ENCODE measurements at regions not wholly inside any gene's neighbourhood (a gene's known extent, or its start where the extent isn't known, plus 50 kb on each side); places are given as distances from the start of the nearest gene placed in this dataset.
"Not testable (repeated sequence)": the region's sequence is repeated elsewhere in the genome, so short reads cannot be mapped to it uniquely, and the experiment has no call there.

GRCh38 chr10:124168581-124168980, 75.2 kb upstream of the CHST15 start:
- Mint-ChIP-seq H3K36me3 (ENCODE audit: low read depth) (peaks cover 4% of the 10 kb centered on the region), H3K4me3 (ENCODE audit: unreplicated experiment) (no peak overlapping the region), H3K4me1 (ENCODE audit: low read depth) (peaks cover 9% of the 10 kb centered on the region), H3K27ac (ENCODE audit: unreplicated experiment) (no peak overlapping the region), H3K9me3 (ENCODE audit: low read depth) (peaks cover 3% of the 10 kb centered on the region), H3K27me3 (ENCODE audit: low read depth) (peaks cover 3% of the 10 kb centered on the region)
- no peak for DNase-seq (ENCODE audit: low spot score)
- TF ChIP-seq CTCF (IDR thresholded peaks at IDR 0.05) = no peak

- not testable (repeated sequence) for H3K4me3 Mint-ChIP-seq (ENCODE audit: unreplicated experiment); H3K9me3 Mint-ChIP-seq (ENCODE audit: low read depth); H3K27ac Mint-ChIP-seq (ENCODE audit: unreplicated experiment); H3K27me3 Mint-ChIP-seq (ENCODE audit: low read depth); H3K36me3 Mint-ChIP-seq (ENCODE audit: low read depth); DNase-seq (ENCODE audit: low spot score)
- peaks cover 10% of the 10 kb centered on the region for H3K4me1 Mint-ChIP-seq (ENCODE audit: low read depth)
Measured at GRCh38 chr10:124167925-124168324, 74.5 kb upstream of the CHST15 start.

- no peak overlapping the region for H3K4me3 Mint-ChIP-seq (ENCODE audit: unreplicated experiment)
- H3K27me3 Mint-ChIP-seq (ENCODE audit: low read depth) = no peaks in the 10 kb centered on the region
- no peak for DNase-seq (ENCODE audit: low spot score)
- H3K9me3 Mint-ChIP-seq (ENCODE audit: low read depth) = peaks cover 3% of the 10 kb centered on the region
- peaks cover 4% of the 10 kb centered on the region for H3K36me3 Mint-ChIP-seq (ENCODE audit: low read depth)
- H3K4me1 Mint-ChIP-seq (ENCODE audit: low read depth) = peaks cover 22% of the 10 kb centered on the region
- TF ChIP-seq CTCF (IDR thresholded peaks at IDR 0.05) = no peak
- H3K27ac Mint-ChIP-seq (ENCODE audit: unreplicated experiment) = no peak overlapping the region
Measured at GRCh38 chr10:124166431-124167125, 73.2 kb upstream of the CHST15 start.

DNA sequence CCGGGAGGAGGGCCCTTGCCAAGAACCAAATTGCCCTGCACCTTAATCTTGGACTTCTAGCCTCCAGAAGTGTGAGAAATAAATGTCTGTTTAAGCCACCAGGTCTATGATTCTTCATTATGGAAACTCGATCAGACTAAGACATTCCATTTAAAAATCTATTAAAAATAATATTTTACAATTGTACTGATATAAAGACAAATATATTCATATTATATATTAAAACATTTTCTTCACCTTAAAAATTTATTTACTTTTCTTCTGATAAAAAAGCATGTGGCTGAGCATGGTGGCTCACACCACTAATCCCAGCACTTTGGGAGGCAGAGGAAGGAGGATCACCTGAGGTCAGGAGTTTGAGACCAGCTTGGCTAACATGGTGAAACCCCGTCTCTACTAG, 72.4 kb upstream of the CHST15 start:
- H3K9me3 Mint-ChIP-seq (ENCODE audit: low read depth) = peaks cover 3% of the 10 kb centered on the region
- no peaks in the 10 kb centered on the region for H3K27me3 Mint-ChIP-seq (ENCODE audit: low read depth)
- no peak overlapping the region for H3K4me3 Mint-ChIP-seq (ENCODE audit: unreplicated experiment)
- no peak for TF ChIP-seq CTCF (IDR thresholded peaks at IDR 0.05)
- H3K36me3 Mint-ChIP-seq (ENCODE audit: low read depth) = peaks cover 4% of the 10 kb centered on the region
- H3K27ac Mint-ChIP-seq (ENCODE audit: unreplicated experiment) = no peak overlapping the region
- DNase-seq (ENCODE audit: low spot score) = no peak
- peaks cover 27% of the 10 kb centered on the region for H3K4me1 Mint-ChIP-seq (ENCODE audit: low read depth)

GRCh38 chr10:124165311-124165710, 71.9 kb upstream of the CHST15 start:
- DNase-seq (ENCODE audit: low spot score) = no peak
- H3K4me3 Mint-ChIP-seq (ENCODE audit: unreplicated experiment) = no peak overlapping the region
- peaks cover 4% of the 10 kb centered on the region for H3K36me3 Mint-ChIP-seq (ENCODE audit: low read depth)
- H3K27me3 Mint-ChIP-seq (ENCODE audit: low read depth) = no peaks in the 10 kb centered on the region
- peaks cover 3% of the 10 kb centered on the region for H3K9me3 Mint-ChIP-seq (ENCODE audit: low read depth)
- no peak for TF ChIP-seq CTCF (IDR thresholded peaks at IDR 0.05)
- H3K4me1 Mint-ChIP-seq (ENCODE audit: low read depth) = peaks cover 32% of the 10 kb centered on the region
- no peak overlapping the region for H3K27ac Mint-ChIP-seq (ENCODE audit: unreplicated experiment)

DNA sequence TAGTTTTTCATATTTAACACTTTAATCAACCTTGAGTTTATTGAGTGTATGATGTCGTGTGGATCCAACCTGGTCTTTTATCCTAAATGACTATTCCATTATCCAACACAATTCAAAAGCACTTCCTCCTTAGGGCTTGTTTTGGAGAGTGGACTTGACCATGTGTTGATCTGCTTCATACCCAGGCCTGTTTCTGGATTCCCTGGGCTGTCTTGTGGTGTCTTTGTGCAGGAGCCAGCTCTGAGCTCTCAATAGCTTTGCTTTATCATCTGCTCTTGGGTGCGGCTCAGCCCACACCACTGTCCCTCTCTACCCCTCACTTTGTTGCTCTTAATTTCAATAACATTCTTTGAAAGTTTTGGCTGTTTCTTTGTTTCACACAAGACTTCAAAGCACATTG, 70.9 kb upstream of the CHST15 start:
- Mint-ChIP-seq H3K36me3 (ENCODE audit: low read depth) (peaks cover 4% of the 10 kb centered on the region), H3K4me3 (ENCODE audit: unreplicated experiment) (no peak overlapping the region), H3K27ac (ENCODE audit: unreplicated experiment) (no peak overlapping the region), H3K9me3 (ENCODE audit: low read depth) (peaks cover 3% of the 10 kb centered on the region), H3K27me3 (ENCODE audit: low read depth) (peaks cover 2% of the 10 kb centered on the region), H3K4me1 (ENCODE audit: low read depth) (peaks cover 36% of the 10 kb centered on the region)
- DNase-seq (ENCODE audit: low spot score) = no peak
- TF ChIP-seq CTCF (IDR thresholded peaks at IDR 0.05) = no peak
